ENCODE measurements at regions not wholly inside any gene's neighbourhood (a gene's known extent, or its start where the extent isn't known, plus 50 kb on each side); places are given as distances from the start of the nearest gene placed in this dataset.

GRCh38 chr10:121078672-121079102 lies 227.5 kb downstream of the WDR11 start:
- no peak for TF ChIP-seq ZNF274 (IDR thresholded peaks at IDR 0.05; ENCODE audit: low read depth, low read length)
- no peak for TF ChIP-seq YY1 (IDR thresholded peaks at IDR 0.05; ENCODE audit: insufficient read depth, insufficient read length)
- TF ChIP-seq SUZ12 (IDR thresholded peaks at IDR 0.05; ENCODE audit: extremely low read depth, insufficient read depth, insufficient read length) = no peak
